Panc1 (cell line): ENCODE measurements at regions not wholly inside any gene's neighbourhood (a gene's known extent, or its start where the extent isn't known, plus 50 kb on each side); places are given as distances from the start of the nearest gene placed in this dataset.

ENCODE experiments used
- POLR2AphosphoS5 ChIP-seq: IDR thresholded peaks from 2 replicates; pipeline ENCODE4 v1.6.1; 2012; ENCODE audit warnings: mild to moderate bottlenecking, low read depth, low read length, moderate library complexity
- TF ChIP-seq, protein P1 (sequence below): fragments of 450-650 bp; IDR thresholded peaks from 2 replicates; pipeline ENCODE4 v1.5.1; 2017; ENCODE audit warnings: mild to moderate bottlenecking

DNA sequence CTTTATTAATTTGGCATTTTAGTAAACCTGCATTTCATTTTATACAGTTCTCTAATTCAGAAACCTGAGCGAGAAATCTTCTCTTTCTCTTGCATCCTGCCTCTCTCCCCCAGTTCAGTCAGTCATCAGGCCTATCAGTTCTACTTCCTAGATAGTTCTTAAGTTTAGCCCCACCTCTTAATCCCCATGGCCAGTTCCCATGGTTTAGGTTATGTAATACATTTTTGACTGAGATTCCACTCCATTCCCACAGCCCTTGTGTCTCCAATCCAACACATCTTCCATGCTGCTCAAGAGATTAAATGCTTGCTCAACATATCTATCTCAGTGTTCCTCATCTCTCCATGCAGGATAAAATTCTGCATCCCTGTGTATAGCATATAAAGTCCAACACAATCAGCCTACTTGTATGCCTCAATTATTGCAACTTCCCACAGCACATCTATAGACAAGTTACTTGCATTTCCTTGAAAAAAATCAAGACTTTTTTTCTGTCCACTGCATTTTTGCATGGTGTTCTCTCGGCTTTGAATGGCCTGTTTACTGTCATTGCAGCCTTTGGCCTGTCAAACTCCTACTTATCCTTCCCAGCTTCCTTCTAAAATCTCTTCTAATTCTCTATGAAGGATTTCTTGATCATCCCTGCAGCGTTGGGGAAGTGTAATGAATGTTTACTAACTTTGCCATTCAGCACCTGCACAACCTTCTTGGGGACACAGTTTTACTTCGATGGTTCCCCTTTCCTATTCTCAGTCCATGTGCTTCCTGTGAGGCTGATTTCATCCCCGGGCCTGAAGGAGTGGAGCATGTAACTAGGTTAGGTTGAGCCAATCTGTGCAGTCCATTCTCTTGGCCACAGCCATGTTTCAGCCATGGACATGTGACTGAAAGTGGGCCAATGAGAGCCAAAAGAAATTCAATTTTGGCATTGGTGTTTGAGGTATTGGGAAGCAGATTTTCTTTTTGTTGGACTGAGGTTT lies 80.8 kb downstream of the DACT1 start:
- TF ChIP-seq, protein P1, sequence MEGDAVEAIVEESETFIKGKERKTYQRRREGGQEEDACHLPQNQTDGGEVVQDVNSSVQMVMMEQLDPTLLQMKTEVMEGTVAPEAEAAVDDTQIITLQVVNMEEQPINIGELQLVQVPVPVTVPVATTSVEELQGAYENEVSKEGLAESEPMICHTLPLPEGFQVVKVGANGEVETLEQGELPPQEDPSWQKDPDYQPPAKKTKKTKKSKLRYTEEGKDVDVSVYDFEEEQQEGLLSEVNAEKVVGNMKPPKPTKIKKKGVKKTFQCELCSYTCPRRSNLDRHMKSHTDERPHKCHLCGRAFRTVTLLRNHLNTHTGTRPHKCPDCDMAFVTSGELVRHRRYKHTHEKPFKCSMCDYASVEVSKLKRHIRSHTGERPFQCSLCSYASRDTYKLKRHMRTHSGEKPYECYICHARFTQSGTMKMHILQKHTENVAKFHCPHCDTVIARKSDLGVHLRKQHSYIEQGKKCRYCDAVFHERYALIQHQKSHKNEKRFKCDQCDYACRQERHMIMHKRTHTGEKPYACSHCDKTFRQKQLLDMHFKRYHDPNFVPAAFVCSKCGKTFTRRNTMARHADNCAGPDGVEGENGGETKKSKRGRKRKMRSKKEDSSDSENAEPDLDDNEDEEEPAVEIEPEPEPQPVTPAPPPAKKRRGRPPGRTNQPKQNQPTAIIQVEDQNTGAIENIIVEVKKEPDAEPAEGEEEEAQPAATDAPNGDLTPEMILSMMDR, result no peak
- no peak for TF ChIP-seq POLR2AphosphoS5
